WERI-Rb-1 (cell line): ENCODE measurements at regions not wholly inside any gene's neighbourhood (a gene's known extent, or its start where the extent isn't known, plus 50 kb on each side); places are given as distances from the start of the nearest gene placed in this dataset.

Experiments used
- DNase-seq: peaks from one replicate; pipeline ENCODE4 v3.0.0-alpha.2; 2020
- H3K27ac ChIP-seq: fragments of 250-450 bp; sonication (Bioruptor Pico); 2 replicates; pipeline ENCODE4 v1.5.1; 2020; ENCODE audit warnings: mild to moderate bottlenecking, moderate library complexity
- H3K27me3 ChIP-seq: fragments of 250-450 bp; sonication (Bioruptor Pico); 2 replicates; pipeline ENCODE4 v1.5.1; 2021; ENCODE audit warnings: mild to moderate bottlenecking, low read depth, moderate library complexity; ENCODE audit not compliant: insufficient read depth, severe bottlenecking
- H3K36me3 ChIP-seq: fragments of 250-450 bp; sonication (Bioruptor Pico); 2 replicates; pipeline ENCODE4 v1.5.1; 2020; ENCODE audit warnings: mild to moderate bottlenecking, moderate library complexity
- H3K4me3 ChIP-seq: 2 replicates; pipeline ENCODE4 v1.5.1; 2011; ENCODE audit warnings: low read depth, mild to moderate bottlenecking, control low read depth, low read length
- H3K9me3 ChIP-seq: fragments of 250-450 bp; sonication (Bioruptor Pico); 2 replicates; pipeline ENCODE4 v1.5.1; 2021; ENCODE audit warnings: mild to moderate bottlenecking, moderate library complexity; ENCODE audit not compliant: severe bottlenecking
- CTCF ChIP-seq: IDR thresholded peaks from 2 replicates; pipeline ENCODE4 v1.5.1; 2011; ENCODE audit warnings: low read depth, mild to moderate bottlenecking, control low read depth, inconsistent platforms, low read length

GRCh38 chr2:120607506-120607905 lies 128.2 kb upstream of the GLI2 start:
- Histone ChIP-seq H3K27ac (no peak overlapping the region), H3K4me3 (no peak overlapping the region), H3K36me3 (no peaks in the 10 kb centered on the region), H3K27me3 (no peaks in the 10 kb centered on the region), H3K9me3 (peaks cover 3% of the 10 kb centered on the region)
- DNase-seq = no peak
- TF ChIP-seq CTCF = no peak

- DNase-seq = no peak
- H3K9me3 ChIP-seq = peaks cover 3% of the 10 kb centered on the region
- H3K4me3 ChIP-seq = no peak overlapping the region
- no peak for TF ChIP-seq CTCF
- no peak overlapping the region for H3K27ac ChIP-seq
- H3K27me3 ChIP-seq = no peaks in the 10 kb centered on the region
- no peaks in the 10 kb centered on the region for H3K36me3 ChIP-seq
These were observed 127.7 kb upstream of the GLI2 start for GRCh38 chr2:120607996-120608395.

GRCh38 chr2:120609826-120610395 lies 125.8 kb upstream of the GLI2 start:
- no peaks in the 10 kb centered on the region for H3K36me3 ChIP-seq
- H3K9me3 ChIP-seq = no peaks in the 10 kb centered on the region
- no peak for DNase-seq
- no peak overlapping the region for H3K27ac ChIP-seq
- H3K27me3 ChIP-seq = no peaks in the 10 kb centered on the region
- H3K4me3 ChIP-seq = no peak overlapping the region
- TF ChIP-seq CTCF = no peak

GRCh38 chr2:120611016-120611415 lies 124.7 kb upstream of the GLI2 start:
- Histone ChIP-seq H3K9me3 (no peaks in the 10 kb centered on the region), H3K27me3 (no peaks in the 10 kb centered on the region), H3K36me3 (no peaks in the 10 kb centered on the region), H3K4me3 (no peak overlapping the region), H3K27ac (no peak overlapping the region)
- DNase-seq = no peak
- no peak for TF ChIP-seq CTCF

GRCh38 chr2:120611961-120612360 lies 123.7 kb upstream of the GLI2 start:
- Histone ChIP-seq H3K36me3 (no peaks in the 10 kb centered on the region), H3K27me3 (no peaks in the 10 kb centered on the region), H3K4me3 (no peak overlapping the region), H3K9me3 (no peaks in the 10 kb centered on the region), H3K27ac (no peak overlapping the region)
- no peak for DNase-seq
- TF ChIP-seq CTCF = no peak

GRCh38 chr2:120612471-120612870 lies 123.2 kb upstream of the GLI2 start:
- DNase-seq = no peak
- H3K27me3 ChIP-seq = no peaks in the 10 kb centered on the region
- no peak for TF ChIP-seq CTCF
- H3K9me3 ChIP-seq = no peaks in the 10 kb centered on the region
- H3K27ac ChIP-seq = no peak overlapping the region
- H3K36me3 ChIP-seq = no peaks in the 10 kb centered on the region
- no peak overlapping the region for H3K4me3 ChIP-seq
